Mammary epithelial cell (primary cell): ENCODE measurements at regions not wholly inside any gene's neighbourhood (a gene's known extent, or its start where the extent isn't known, plus 50 kb on each side); places are given as distances from the start of the nearest gene placed in this dataset.

Experiments
- CTCF ChIP-seq, 2 donors: IDR thresholded peaks in 1 of 2; conservative IDR thresholded peaks in 1 of 2; 2 replicates each; pipeline ENCODE4 v1.5.1; 2011 to 2012; ENCODE audit warnings: inconsistent platforms in 2 of 2, low read length in 2 of 2, mild to moderate bottlenecking in 2 of 2, control low read depth in 1 of 2, low read depth in 1 of 2; ENCODE audit not compliant: insufficient read depth in 1 of 2; ENCODE audit errors: extremely low read depth in 1 of 2
- EZH2 ChIP-seq: IDR thresholded peaks from 2 replicates; pipeline ENCODE4 v1.6.1; 2012; ENCODE audit warnings: low read length, inconsistent platforms, borderline replicate concordance

DNA sequence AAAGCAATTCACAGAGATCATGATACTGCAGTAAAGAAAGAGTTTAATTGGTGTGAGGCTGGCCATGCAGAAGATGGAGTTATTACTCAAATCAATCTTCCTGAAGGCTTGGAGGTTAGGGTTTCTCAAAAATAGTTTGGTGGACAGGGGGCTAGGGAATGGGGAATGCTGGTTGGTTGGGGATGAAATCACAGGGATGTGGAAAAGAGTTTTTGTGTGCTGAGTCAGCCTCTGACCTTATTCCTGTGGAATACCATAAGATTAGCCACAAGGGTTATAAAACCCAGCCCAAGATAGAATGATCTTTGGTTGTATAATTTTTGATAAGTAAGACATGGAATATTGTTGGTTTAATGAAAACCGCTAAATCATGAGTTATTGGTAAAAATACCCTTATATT, 764.3 kb downstream of the TYW1 start:
- TF ChIP-seq CTCF (conservative IDR thresholded peaks at IDR 0.05 in 1 of 2, IDR thresholded peaks at IDR 0.05 in 1 of 2; ENCODE audit: extremely low read depth in 1 of 2, insufficient read depth in 1 of 2, low read depth in 1 of 2, low read length in 2 of 2) (no peak), EZH2 (no peak)
